Endometrium (tissue), 2 donors: ENCODE measurements at regions not wholly inside any gene's neighbourhood (a gene's known extent, or its start where the extent isn't known, plus 50 kb on each side); places are given as distances from the start of the nearest gene placed in this dataset.
A peak's percentile ranks its signal among the peaks of the same experiment; 100 is the strongest.
"Not testable (repeated sequence)": the region's sequence is repeated elsewhere in the genome, so short reads cannot be mapped to it uniquely, and the experiment has no call there.

Experiments used
- FAIRE-seq: peaks from 2 replicates; lab custom pipeline; 2012; peaks lifted over from hg19 to GRCh38; lab: Jason Lieb, UNC
- donor health status: control.
- donor health status: control.

GRCh38 chr3:63719796-63720445, 67.4 kb downstream of the SNTN start:
- FAIRE-seq: no peak

- not testable (repeated sequence) for FAIRE-seq
These were observed 68.5 kb downstream of the SNTN start for GRCh38 chr3:63720951-63721350.

GRCh38 chr3:63724987-63725386, 72.5 kb downstream of the SNTN start:
- no peak for FAIRE-seq

DNA sequence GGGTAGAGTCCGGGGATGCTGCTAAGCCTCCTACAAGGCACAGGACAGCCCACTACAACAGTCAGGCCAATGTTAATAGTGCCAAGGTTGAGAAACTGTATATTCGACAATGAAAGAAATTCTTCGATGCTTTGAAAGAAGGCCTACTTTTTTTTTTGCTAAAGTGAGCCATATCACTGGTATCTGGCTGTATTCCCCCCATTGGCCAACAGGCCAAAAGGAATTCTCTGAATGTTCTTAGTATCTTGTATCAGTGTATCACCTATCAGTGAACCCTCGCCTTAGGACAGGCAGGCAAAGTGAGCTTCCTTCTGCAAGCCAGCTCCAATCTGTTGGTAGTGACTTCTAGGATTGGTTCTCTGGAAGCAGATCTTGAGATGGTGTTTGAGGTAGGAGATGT, 74.2 kb downstream of the SNTN start:
- FAIRE-seq: no peak

DNA sequence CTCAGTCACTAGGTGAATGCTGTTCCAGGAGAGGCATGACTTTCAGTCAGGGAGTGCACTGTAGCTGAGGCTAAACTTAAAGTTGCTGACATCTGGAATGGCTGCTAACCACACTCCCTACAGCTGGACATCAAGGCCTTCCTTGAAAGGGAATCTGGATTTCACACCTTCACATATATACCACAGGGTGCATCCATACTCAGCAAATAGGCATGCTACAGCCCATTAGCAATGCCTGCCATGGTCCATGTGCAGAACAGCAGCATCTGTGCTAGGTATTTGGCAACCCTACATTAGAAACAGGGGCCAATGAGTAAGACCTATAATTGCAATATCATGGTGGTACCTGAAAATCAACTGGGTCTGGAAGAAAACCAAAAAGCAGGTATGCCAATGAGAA, 74.8 kb downstream of the SNTN start:
- no peak for FAIRE-seq

DNA sequence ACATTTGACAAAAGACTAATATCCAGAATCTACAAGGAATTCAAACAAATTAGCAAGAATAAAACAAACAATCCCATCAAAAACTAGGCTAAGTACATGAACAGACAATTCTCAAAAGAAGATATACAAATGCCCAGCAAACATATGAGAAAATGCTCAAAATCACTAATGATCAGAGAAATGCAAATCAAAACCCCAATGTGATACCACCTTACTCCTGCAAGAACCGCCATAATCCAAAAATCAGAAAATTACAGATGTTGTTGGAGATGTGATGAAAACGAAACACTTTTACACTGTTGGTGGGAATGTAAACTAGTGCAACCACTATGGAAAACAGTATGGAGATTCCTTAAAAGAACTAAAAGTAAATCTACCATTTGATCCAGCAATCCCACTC, 79.4 kb downstream of the SNTN start:
- no peak for FAIRE-seq

DNA sequence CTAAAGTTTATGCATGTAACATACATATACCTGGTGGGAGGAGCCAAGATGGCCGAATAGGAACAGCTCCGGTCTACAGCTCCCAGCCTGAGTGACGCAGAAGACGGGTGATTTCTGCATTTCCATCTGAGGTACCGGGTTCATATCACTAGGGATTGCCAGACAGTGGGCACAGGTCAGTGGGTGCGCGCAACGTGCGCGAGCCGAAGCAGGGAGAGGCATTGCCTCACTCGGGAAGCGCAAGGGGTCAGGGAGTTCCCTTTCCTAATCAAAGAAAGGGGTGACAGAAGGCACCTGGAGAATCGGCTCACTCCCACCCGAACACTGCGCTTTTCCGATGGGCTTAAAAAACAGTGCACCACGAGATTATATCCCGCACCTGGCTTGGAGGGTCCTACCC, 80.8 kb downstream of the SNTN start:
- not testable (repeated sequence) for FAIRE-seq

DNA sequence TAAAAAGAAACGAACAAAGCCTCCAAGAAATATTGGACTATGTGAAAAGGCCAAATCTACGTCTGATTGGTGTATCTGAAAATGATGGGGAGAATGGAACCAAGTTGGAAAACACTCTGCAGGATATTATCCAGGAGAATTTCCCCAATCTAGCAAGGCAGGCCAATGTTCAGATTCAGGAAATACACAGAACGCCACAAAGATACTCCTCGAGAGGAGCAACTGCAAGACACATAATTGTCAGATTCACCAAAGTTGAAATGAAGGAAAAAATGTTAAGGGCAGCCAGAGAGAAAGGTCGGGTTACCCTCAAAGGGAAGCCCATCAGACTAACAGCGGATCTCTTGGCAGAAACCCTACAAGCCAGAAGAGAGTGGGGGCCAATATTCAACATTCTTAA, 82.2 kb downstream of the SNTN start:
- FAIRE-seq: not testable (repeated sequence)

- FAIRE-seq: not testable (repeated sequence)
These were observed 82.3 kb upstream of the C3orf49 start for GRCh38 chr3:63736757-63737156.

GRCh38 chr3:63738577-63738976, 80.5 kb upstream of the C3orf49 start:
- not testable (repeated sequence) for FAIRE-seq

- no peak for FAIRE-seq
These were observed 79.6 kb upstream of the C3orf49 start for GRCh38 chr3:63739474-63739873.

GRCh38 chr3:63740116-63740515, 79.0 kb upstream of the C3orf49 start:
- FAIRE-seq: no peak

DNA sequence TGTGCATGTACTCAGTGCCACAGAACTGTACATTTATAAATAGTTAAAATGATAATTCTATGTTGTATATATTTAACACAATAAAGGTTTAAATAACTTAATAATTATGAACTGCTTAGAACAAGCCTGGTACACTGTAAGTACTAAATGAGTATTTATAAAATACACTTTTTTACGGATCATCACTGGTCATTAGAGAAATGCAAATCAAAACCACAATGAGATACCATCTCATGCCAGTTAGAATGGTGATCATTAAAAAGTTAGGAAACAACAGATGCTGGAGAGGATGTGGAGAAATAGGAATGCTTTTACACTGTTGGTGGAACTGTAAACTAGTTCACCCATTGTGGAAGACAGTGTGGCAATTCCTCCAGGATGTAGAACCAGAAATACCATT, 74.4 kb upstream of the C3orf49 start:
- FAIRE-seq: not testable (repeated sequence)

DNA sequence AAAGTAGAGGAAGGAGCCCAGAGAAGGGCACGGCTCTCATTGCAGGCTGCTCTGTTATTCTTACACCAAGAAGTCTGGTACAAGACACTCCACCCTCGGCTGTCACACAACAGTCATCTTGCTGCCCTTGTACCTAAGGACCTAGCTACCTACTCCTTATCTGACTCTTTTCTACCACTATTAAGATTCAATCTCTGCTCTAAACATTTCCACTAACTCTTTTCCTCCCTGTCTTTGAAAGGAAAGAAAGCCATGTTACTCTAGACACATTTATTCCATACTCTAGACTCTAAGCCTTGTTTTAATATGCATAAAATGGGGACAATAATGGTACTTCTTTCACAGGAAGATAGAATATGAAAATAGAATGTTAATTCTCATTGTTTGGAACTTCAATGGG, 73.3 kb upstream of the C3orf49 start:
- no peak for FAIRE-seq

GRCh38 chr3:63746211-63746610, 72.9 kb upstream of the C3orf49 start:
- FAIRE-seq: no peak

DNA sequence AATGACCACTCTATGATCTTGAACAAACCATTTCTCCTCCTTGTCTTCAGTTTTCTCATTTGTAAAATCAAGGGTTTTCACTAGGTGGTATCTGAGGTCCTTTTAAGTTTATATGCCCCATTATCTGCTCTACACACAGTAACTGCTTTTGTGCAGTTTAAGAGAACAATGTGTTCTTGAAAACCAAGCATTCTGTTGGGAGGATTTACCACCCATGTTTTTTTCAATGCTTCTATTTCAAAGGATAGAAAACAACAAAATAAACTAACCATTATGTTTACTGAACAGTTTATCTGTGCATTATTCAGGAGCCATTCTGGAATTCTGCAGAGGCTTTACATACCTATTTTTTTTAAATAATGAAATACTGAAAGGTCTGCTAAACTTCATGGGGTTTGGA, 67.6 kb upstream of the C3orf49 start:
- no peak for FAIRE-seq

- no peak for FAIRE-seq
These were observed 65.5 kb upstream of the C3orf49 start for GRCh38 chr3:63753567-63753966.

DNA sequence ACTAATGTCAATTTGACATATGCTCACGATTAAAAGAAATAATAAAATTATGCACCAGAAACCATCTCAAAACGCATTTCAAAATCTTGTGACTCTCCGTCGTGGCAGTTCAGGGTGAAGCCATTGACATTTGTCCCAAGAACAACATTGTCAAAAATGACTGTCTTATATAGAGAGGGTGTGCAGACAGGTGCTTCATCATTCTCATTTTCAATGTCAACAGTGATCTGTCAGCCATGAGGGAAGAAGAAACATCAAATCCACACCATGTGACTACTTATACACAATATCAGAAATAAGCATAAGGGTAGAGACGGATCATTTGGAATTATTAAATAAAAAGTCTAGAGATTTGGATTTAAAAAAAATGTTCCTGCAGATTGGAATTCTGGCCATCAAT, 65.1 kb upstream of the C3orf49 start:
- FAIRE-seq: no peak

- peak; percentile 85 for FAIRE-seq
These were observed 56.9 kb upstream of the C3orf49 start for GRCh38 chr3:63762180-63762579.

- FAIRE-seq: no peak
These were observed 56.1 kb upstream of the C3orf49 start for GRCh38 chr3:63762934-63763550.

- FAIRE-seq: no peak
These were observed 54.6 kb upstream of the C3orf49 start for GRCh38 chr3:63764511-63764910.

GRCh38 chr3:63766261-63766660, 52.8 kb upstream of the C3orf49 start:
- FAIRE-seq: no peak

DNA sequence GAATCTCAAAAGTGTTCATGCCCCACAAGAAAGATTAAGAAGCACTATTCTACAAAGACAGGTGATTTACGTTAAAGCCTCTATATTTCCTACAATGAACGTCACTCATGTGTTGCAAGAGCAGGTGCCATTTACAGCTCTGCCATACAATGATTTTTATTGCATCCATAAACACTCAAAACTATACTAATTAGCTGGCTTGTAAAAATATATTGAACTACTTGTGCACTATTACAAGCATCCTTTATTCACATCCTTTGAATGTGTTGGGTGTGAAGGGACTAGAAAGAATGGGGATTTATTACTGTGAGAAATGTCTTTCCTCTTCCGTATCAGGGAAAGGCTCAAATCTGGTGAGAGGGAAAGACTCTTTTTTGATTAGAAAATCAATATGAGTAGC, 50.7 kb upstream of the C3orf49 start:
- FAIRE-seq: no peak

- FAIRE-seq: no peak
These were observed 50.2 kb upstream of the C3orf49 start for GRCh38 chr3:63768888-63769287.
